K562 (cell line): ENCODE measurements at regions not wholly inside any gene's neighbourhood (a gene's known extent, or its start where the extent isn't known, plus 50 kb on each side); places are given as distances from the start of the nearest gene placed in this dataset.

Experiments used
- ATAC-seq: fragments of 200-7000 bp; cut with Tn5 transposase; 3 replicates; pipeline ENCODE4 v1.9.1; 2020; ENCODE audit warnings: moderate library complexity
- BruUV-seq: library from RNA; stranded (reverse); fragments of 400-500 nt; replicated peaks from 2 replicates; lab custom pipeline; 2021; lab: Mats Ljungman, UMichigan
- CTCF ChIA-PET: fragments of 300-600 bp; formaldehyde crosslinking; extraction: SDS; loops from one replicate; lab custom pipeline; 2021; ENCODE audit warnings: low intra/inter-chr PET ratio; lab: Yijun Ruan, JAX
- POLR2A ChIA-PET: fragments of 300-600, 350-650 bp; sonication (Branson Sonifier 250); formaldehyde crosslinking; extraction: SDS; loops from one replicate; lab custom pipeline; 2021; ENCODE audit warnings: antibody characterized with exemption, inconsistent platforms; lab: Yijun Ruan, JAX
- DNase-seq, 4 experiments: peaks; one replicate each; pipeline versions ENCODE4 v3.0.0 to v3.0.0-alpha.2; 2011 to 2018; ENCODE audit warnings: low spot score in 3 of 4, mixed read lengths in 3 of 4; ENCODE audit errors: extremely low read depth in 1 of 4
- FAIRE-seq: peaks from 2 replicates; lab custom pipeline; 2011; peaks lifted over from hg19 to GRCh38; lab: Jason Lieb, UNC
- H2AFZ ChIP-seq: 2 replicates; pipeline ENCODE4 v1.6.0; 2011; ENCODE audit warnings: low read depth, low read length, control low read depth, inconsistent platforms
- H3K27ac ChIP-seq: fragments of 200-600 bp; 3 replicates; pipeline ENCODE4 v1.8.0; 2011; ENCODE audit warnings: low read depth, mild to moderate bottlenecking, control low read depth, inconsistent platforms, low read length, moderate library complexity, mixed read lengths; ENCODE audit errors: extremely low read depth
- H3K27me3 ChIP-seq, 2 experiments: fragments of 300-600 bp in 1 of 2; 2 replicates in 1 of 2; 3 replicates in 1 of 2; pipeline versions ENCODE4 v1.6.0 to v1.8.0; 2011; ENCODE audit warnings: inconsistent platforms in 2 of 2, low read length in 2 of 2, mild to moderate bottlenecking in 1 of 2, mixed read lengths in 1 of 2, moderate library complexity in 1 of 2; ENCODE audit not compliant: control insufficient read depth in 2 of 2, insufficient read depth in 2 of 2
- H3K36me3 ChIP-seq: fragments of 300-600 bp; 3 replicates; pipeline ENCODE4 v1.8.0; 2011; ENCODE audit warnings: mild to moderate bottlenecking, low read length, inconsistent platforms; ENCODE audit not compliant: control insufficient read depth, insufficient read depth
- H3K4me1 ChIP-seq, 2 experiments: fragments of 200-600 bp in 1 of 2; replicated peaks in 1 of 2; 2 replicates in 1 of 2; 3 replicates in 1 of 2; pipeline versions ENCODE4 v1.5.1 to v1.8.0; 2011; ENCODE audit warnings: inconsistent platforms in 2 of 2, low read length in 2 of 2, mild to moderate bottlenecking in 1 of 2, mixed read lengths in 1 of 2, moderate library complexity in 1 of 2; ENCODE audit not compliant: control insufficient read depth in 2 of 2, insufficient read depth in 2 of 2
- H3K4me2 ChIP-seq: 2 replicates; pipeline ENCODE4 v1.6.1; 2011; ENCODE audit warnings: low read length, control low read depth, inconsistent platforms, mixed read lengths; ENCODE audit not compliant: insufficient read depth
- H3K4me3 ChIP-seq: fragments of 200-600 bp; sonication (generic), shearing (Covaris generic); 2 replicates; pipeline ENCODE4 v1.5.1; 2016; ENCODE audit warnings: control low read depth, inconsistent platforms
- H3K79me2 ChIP-seq: fragments of 200-600 bp; 3 replicates; pipeline ENCODE4 v1.8.0; 2011; ENCODE audit warnings: low read length, inconsistent platforms; ENCODE audit not compliant: control insufficient read depth, insufficient read depth
- H3K9ac ChIP-seq, 2 experiments: 2 replicates each; pipeline versions ENCODE4 v1.6.0 to v1.6.1; 2011; ENCODE audit warnings: low read depth in 2 of 2, low read length in 2 of 2, control low read depth in 1 of 2, inconsistent platforms in 1 of 2, mild to moderate bottlenecking in 1 of 2, mixed read lengths in 1 of 2; ENCODE audit not compliant: insufficient read depth in 1 of 2
- H3K9me1 ChIP-seq: one replicate; pipeline ENCODE4 v1.6.0; 2011; ENCODE audit warnings: inconsistent platforms, mild to moderate bottlenecking, low read length, moderate library complexity; ENCODE audit not compliant: control insufficient read depth, insufficient read depth
- H3K9me3 ChIP-seq: replicated peaks from 2 replicates; pipeline ENCODE4 v1.5.1; 2011; ENCODE audit warnings: low read depth, low read length, inconsistent platforms; ENCODE audit not compliant: control insufficient read depth, insufficient read depth
- H4K20me1 ChIP-seq: replicated peaks from 2 replicates; pipeline ENCODE4 v1.6.1; 2011; ENCODE audit warnings: low read length, inconsistent platforms, mixed read lengths; ENCODE audit not compliant: control insufficient read depth, insufficient read depth
- CXXC5 ChIP-seq: fragments of 250-450 bp; sonication (Bioruptor Pico); IDR thresholded peaks from 2 replicates; pipeline ENCODE4 v1.8.0; 2022; ENCODE audit warnings: inconsistent platforms, mild to moderate bottlenecking, moderate library complexity
- FOXJ2 ChIP-seq: fragments of 200-800 bp; sonication (Bioruptor generic); IDR thresholded peaks from 2 replicates; pipeline ENCODE4 v1.6.1; 2016; ENCODE audit warnings: missing genetic modification characterization, missing compliant biosample characterization
- HLTF ChIP-seq: fragments of 450-650 bp; IDR thresholded peaks from 2 replicates; pipeline ENCODE4 v1.6.1; 2016
- HNRNPUL1 ChIP-seq: fragments of 200-400 bp; formaldehyde crosslinking; IDR thresholded peaks from 2 replicates; pipeline ENCODE4 v1.6.1; 2017; ENCODE audit warnings: low read length
- SREBF1 ChIP-seq: fragments of 150-350 bp; IDR thresholded peaks from 2 replicates; pipeline ENCODE4 v1.6.1; 2014; ENCODE audit warnings: antibody characterized with exemption, low read depth, low read length, borderline replicate concordance
- TEAD1 ChIP-seq, 2 experiments: fragments of 450-650 bp in 1 of 2; sonication (generic) in 1 of 2; formaldehyde crosslinking; IDR thresholded peaks; 2 replicates each; pipeline versions ENCODE4 v1.4.0 to v1.8.0; 2020 to 2022; ENCODE audit warnings: mild to moderate bottlenecking in 2 of 2, missing genetic modification reagents in 1 of 2
- ZFP1 ChIP-seq: fragments of 450-650 bp; formaldehyde crosslinking; IDR thresholded peaks from 2 replicates; pipeline ENCODE4 v1.4.0; 2020; ENCODE audit warnings: mild to moderate bottlenecking, mixed read lengths
- ZNF133 ChIP-seq: fragments of 250-450 bp; sonication (Bioruptor Pico); IDR thresholded peaks from 2 replicates; pipeline ENCODE4 v1.4.0; 2020; ENCODE audit warnings: mild to moderate bottlenecking
- ZNF146 ChIP-seq: IDR thresholded peaks from one replicate; pipeline ENCODE4 v1.6.1; 2018; ENCODE audit warnings: missing compliant biosample characterization; ENCODE audit not compliant: unreplicated experiment
- ZNF785 ChIP-seq: fragments of 250-450 bp; sonication (Bioruptor Pico); IDR thresholded peaks from 2 replicates; pipeline ENCODE4 v1.4.0; 2020; ENCODE audit warnings: mild to moderate bottlenecking
- in situ Hi-C: fragments of 300-500 bp; cut with MboI; formaldehyde crosslinking; loops from 4 replicates; pipeline ENCODE4 v1.15.0; 2018; ENCODE audit warnings: inconsistent platforms, mixed read lengths
- intact Hi-C: fragments of 100-400 bp; cut with micrococcal nuclease; formaldehyde crosslinking; loops from 2 replicates; pipeline ENCODE4 v1.14.2; 2022
- TF ChIP-seq, protein P1 (sequence below): fragments of 250-450 bp; sonication (Bioruptor Pico); IDR thresholded peaks from 2 replicates; pipeline ENCODE4 v1.8.0; 2022; ENCODE audit warnings: moderate library complexity, mild to moderate bottlenecking, inconsistent platforms
- TF ChIP-seq, protein P2 (sequence below): fragments of 450-650 bp; formaldehyde crosslinking; IDR thresholded peaks from 2 replicates; pipeline ENCODE4 v1.4.0; 2020; ENCODE audit warnings: mild to moderate bottlenecking, moderate library complexity
- TF ChIP-seq, protein P3 (sequence below): sonication (generic); formaldehyde crosslinking; IDR thresholded peaks from 2 replicates; pipeline ENCODE4 v1.8.1; 2022; ENCODE audit warnings: missing genetic modification reagents
- TF ChIP-seq, protein P4 (sequence below): fragments of 450-650 bp; formaldehyde crosslinking; IDR thresholded peaks from 2 replicates; pipeline ENCODE4 v1.4.0; 2020; ENCODE audit warnings: mild to moderate bottlenecking, moderate library complexity
- TF ChIP-seq, protein P5 (sequence below), 2 experiments: fragments of 150-350 bp in 1 of 2; IDR thresholded peaks; 2 replicates each; pipeline ENCODE4 v1.6.1; 2012 to 2016; ENCODE audit warnings: low read depth in 2 of 2, low read length in 2 of 2, mild to moderate bottlenecking in 1 of 2, moderate library complexity in 1 of 2

DNA sequence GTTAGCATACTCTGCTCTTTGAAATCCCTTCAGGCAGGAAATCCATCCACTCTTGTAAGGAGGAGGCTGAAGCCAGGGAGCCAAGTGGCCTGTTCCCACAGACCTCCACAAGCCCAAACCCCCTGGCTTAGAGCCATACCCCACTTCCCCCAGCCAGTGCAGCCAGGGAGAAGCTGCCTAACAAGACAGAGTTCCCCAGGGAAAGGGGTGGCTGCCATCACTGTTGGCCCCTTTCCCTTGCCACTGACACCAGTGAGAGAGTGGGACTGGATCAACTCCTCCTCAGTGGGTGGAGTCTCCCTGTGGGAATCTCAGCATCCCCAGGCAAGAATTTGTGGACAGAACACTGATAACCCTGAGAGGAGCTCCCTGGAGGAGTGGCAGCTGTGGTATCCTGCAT lies 389.4 kb downstream of the PABPC4L start:
- Histone ChIP-seq H3K27me3 (no peaks in the 10 kb centered on the region), H3K9ac (no peak overlapping the region), H3K9me1 (no peaks in the 10 kb centered on the region), H4K20me1 (no peaks in the 10 kb centered on the region), H3K4me2 (no peak overlapping the region), H2AFZ (no peak overlapping the region), H3K27ac (no peak overlapping the region), H3K4me1 (no peaks in the 10 kb centered on the region), H3K9me3 (no peaks in the 10 kb centered on the region), H3K36me3 (no peaks in the 10 kb centered on the region), H3K4me3 (no peak overlapping the region), H3K79me2 (no peaks in the 10 kb centered on the region)
- DNase-seq (no peak), ATAC-seq (no peak), FAIRE-seq (no peak)
- ChIA-PET CTCF (no interaction called here), POLR2A (no interaction called here)
- intact Hi-C loops (no loop called here), in situ Hi-C loops (no loop called here)
- no TSS peak for BruUV-seq
- TF ChIP-seq HNRNPUL1 (no peak), ZNF133 (CRISPR knock-in tag) (no peak), TEAD1 (CRISPR knock-in tag; IDR thresholded peaks at IDR 0.05) (no peak), SREBF1 (no peak), ZFP1 (CRISPR knock-in tag) (no peak), HLTF (no peak), ZNF785 (CRISPR knock-in tag) (no peak), FOXJ2 (tag) (no peak), CXXC5 (CRISPR knock-in tag) (no peak), ZNF146 (no peak)
- TF ChIP-seq, protein P1, sequence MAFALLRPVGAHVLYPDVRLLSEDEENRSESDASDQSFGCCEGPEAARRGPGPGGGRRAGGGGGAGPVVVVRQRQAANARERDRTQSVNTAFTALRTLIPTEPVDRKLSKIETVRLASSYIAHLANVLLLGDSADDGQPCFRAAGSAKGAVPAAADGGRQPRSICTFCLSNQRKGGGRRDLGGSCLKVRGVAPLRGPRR (CRISPR knock-in tag), result no peak
- TF ChIP-seq, protein P2, sequence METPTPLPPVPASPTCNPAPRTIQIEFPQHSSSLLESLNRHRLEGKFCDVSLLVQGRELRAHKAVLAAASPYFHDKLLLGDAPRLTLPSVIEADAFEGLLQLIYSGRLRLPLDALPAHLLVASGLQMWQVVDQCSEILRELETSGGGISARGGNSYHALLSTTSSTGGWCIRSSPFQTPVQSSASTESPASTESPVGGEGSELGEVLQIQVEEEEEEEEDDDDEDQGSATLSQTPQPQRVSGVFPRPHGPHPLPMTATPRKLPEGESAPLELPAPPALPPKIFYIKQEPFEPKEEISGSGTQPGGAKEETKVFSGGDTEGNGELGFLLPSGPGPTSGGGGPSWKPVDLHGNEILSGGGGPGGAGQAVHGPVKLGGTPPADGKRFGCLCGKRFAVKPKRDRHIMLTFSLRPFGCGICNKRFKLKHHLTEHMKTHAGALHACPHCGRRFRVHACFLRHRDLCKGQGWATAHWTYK (CRISPR knock-in tag), result no peak
- TF ChIP-seq, protein P3, sequence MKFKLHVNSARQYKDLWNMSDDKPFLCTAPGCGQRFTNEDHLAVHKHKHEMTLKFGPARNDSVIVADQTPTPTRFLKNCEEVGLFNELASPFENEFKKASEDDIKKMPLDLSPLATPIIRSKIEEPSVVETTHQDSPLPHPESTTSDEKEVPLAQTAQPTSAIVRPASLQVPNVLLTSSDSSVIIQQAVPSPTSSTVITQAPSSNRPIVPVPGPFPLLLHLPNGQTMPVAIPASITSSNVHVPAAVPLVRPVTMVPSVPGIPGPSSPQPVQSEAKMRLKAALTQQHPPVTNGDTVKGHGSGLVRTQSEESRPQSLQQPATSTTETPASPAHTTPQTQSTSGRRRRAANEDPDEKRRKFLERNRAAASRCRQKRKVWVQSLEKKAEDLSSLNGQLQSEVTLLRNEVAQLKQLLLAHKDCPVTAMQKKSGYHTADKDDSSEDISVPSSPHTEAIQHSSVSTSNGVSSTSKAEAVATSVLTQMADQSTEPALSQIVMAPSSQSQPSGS (CRISPR knock-in tag), result no peak
- TF ChIP-seq, protein P4, sequence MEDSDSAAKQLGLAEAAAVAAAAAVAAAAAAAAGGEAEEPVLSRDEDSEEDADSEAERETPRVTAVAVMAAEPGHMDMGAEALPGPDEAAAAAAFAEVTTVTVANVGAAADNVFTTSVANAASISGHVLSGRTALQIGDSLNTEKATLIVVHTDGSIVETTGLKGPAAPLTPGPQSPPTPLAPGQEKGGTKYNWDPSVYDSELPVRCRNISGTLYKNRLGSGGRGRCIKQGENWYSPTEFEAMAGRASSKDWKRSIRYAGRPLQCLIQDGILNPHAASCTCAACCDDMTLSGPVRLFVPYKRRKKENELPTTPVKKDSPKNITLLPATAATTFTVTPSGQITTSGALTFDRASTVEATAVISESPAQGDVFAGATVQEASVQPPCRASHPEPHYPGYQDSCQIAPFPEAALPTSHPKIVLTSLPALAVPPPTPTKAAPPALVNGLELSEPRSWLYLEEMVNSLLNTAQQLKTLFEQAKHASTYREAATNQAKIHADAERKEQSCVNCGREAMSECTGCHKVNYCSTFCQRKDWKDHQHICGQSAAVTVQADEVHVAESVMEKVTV, result no peak
- TF ChIP-seq, protein P5, sequence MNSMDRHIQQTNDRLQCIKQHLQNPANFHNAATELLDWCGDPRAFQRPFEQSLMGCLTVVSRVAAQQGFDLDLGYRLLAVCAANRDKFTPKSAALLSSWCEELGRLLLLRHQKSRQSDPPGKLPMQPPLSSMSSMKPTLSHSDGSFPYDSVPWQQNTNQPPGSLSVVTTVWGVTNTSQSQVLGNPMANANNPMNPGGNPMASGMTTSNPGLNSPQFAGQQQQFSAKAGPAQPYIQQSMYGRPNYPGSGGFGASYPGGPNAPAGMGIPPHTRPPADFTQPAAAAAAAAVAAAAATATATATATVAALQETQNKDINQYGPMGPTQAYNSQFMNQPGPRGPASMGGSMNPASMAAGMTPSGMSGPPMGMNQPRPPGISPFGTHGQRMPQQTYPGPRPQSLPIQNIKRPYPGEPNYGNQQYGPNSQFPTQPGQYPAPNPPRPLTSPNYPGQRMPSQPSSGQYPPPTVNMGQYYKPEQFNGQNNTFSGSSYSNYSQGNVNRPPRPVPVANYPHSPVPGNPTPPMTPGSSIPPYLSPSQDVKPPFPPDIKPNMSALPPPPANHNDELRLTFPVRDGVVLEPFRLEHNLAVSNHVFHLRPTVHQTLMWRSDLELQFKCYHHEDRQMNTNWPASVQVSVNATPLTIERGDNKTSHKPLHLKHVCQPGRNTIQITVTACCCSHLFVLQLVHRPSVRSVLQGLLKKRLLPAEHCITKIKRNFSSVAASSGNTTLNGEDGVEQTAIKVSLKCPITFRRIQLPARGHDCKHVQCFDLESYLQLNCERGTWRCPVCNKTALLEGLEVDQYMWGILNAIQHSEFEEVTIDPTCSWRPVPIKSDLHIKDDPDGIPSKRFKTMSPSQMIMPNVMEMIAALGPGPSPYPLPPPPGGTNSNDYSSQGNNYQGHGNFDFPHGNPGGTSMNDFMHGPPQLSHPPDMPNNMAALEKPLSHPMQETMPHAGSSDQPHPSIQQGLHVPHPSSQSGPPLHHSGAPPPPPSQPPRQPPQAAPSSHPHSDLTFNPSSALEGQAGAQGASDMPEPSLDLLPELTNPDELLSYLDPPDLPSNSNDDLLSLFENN (IDR thresholded peaks at IDR 0.05; ENCODE audit: low read depth in 2 of 2, low read length in 2 of 2), result no peak
